ENCODE measurements at regions not wholly inside any gene's neighbourhood (a gene's known extent, or its start where the extent isn't known, plus 50 kb on each side); places are given as distances from the start of the nearest gene placed in this dataset.

GRCh38 chr10:78616125-78616695, 452.6 kb upstream of the ZMIZ1 start:
- Mint-ChIP-seq H3K4me3 (no peak overlapping the region), H3K36me3 (ENCODE audit: insufficient read depth) (peaks cover 3% of the 10 kb centered on the region), H3K9me3 (no peaks in the 10 kb centered on the region), H3K27ac (ENCODE audit: low read depth) (no peak overlapping the region), H3K4me1 (no peaks in the 10 kb centered on the region), H3K27me3 (peaks cover 47% of the 10 kb centered on the region)
- ATAC-seq (replicated peaks; ENCODE audit: extremely low read depth, poor library complexity, severe bottlenecking) (no peak), DNase-seq (ENCODE audit: low spot score in 2 of 2) (no peak)

DNA sequence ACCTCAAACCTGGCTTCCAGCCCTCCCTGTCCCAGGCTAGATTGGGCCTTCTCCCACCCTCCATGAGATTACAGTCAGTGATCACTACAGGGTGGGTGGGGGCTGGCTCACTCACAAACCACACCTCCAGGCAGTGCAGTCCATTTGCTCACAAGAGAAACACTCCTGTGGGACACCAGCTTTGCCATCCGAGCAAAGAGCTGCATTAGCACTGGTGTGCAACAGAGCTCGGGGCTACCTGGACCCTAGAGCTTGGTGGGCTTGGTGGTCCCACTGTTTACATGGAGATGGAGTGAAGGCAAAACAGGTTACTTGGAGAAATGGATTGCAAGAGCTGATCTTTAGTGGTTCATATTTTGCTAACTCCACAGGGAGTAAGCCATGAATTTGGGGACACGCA, 451.7 kb upstream of the ZMIZ1 start:
- Mint-ChIP-seq H3K9me3 (no peaks in the 10 kb centered on the region), H3K4me3 (no peak overlapping the region), H3K4me1 (no peaks in the 10 kb centered on the region), H3K27me3 (peaks cover 38% of the 10 kb centered on the region), H3K36me3 (ENCODE audit: insufficient read depth) (peaks cover 3% of the 10 kb centered on the region), H3K27ac (ENCODE audit: low read depth) (no peak overlapping the region)
- DNase-seq (ENCODE audit: low spot score in 2 of 2) (no peak), ATAC-seq (replicated peaks; ENCODE audit: extremely low read depth, poor library complexity, severe bottlenecking) (no peak)

DNA sequence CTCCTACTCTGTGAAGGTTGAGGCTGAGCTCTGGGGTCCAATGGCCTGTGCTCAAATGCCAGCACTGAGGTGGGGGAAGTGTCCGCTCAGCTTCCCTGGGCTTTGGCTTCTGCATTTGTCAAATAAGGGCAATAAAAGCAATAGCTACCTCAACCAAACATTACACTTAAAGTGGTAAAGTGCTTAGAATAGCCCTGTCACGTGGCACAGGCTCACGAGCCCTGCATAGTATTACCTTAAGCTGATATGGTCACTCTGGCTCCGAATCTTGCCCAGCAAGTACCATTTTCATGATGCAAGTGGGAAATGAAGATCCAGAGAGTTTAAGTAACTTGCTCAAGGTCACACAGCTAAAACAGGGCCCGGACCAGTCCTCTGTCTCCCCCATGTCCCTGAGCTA, 451.1 kb upstream of the ZMIZ1 start:
- Mint-ChIP-seq H3K27me3 (peaks cover 37% of the 10 kb centered on the region), H3K27ac (ENCODE audit: low read depth) (no peak overlapping the region), H3K36me3 (ENCODE audit: insufficient read depth) (peaks cover 3% of the 10 kb centered on the region), H3K4me3 (no peak overlapping the region), H3K4me1 (no peaks in the 10 kb centered on the region), H3K9me3 (no peaks in the 10 kb centered on the region)
- DNase-seq (ENCODE audit: low spot score in 2 of 2) (no peak), ATAC-seq (replicated peaks; ENCODE audit: extremely low read depth, poor library complexity, severe bottlenecking) (no peak)

DNA sequence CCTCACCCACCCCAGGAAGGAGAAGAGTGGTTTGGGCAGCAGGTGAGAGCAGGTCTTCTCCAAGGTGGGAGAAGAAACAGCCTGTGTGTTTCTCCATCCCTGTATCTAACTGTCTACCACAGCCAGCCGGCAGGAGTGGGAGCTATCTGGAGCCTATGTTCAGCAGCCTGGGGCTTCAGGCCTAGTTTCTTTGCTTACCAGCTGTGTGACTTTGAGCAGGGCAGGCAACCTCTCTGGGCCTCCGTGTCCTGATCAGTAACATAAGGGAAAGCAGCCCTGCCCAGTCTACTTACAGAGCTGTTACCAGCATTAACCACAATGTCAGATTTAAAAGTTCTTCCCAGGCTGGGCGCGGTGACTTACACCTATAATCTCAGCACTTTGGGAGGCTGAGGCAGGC, 450.7 kb upstream of the ZMIZ1 start:
- H3K4me1 Mint-ChIP-seq = no peaks in the 10 kb centered on the region
- no peak overlapping the region for H3K27ac Mint-ChIP-seq (ENCODE audit: low read depth)
- H3K27me3 Mint-ChIP-seq = peaks cover 37% of the 10 kb centered on the region
- DNase-seq (ENCODE audit: low spot score in 2 of 2) = no peak
- no peak for ATAC-seq (replicated peaks; ENCODE audit: extremely low read depth, poor library complexity, severe bottlenecking)
- no peaks in the 10 kb centered on the region for H3K9me3 Mint-ChIP-seq
- H3K4me3 Mint-ChIP-seq = no peak overlapping the region
- peaks cover 3% of the 10 kb centered on the region for H3K36me3 Mint-ChIP-seq (ENCODE audit: insufficient read depth)

- no peak for DNase-seq (ENCODE audit: low spot score in 2 of 2)
- no peaks in the 10 kb centered on the region for H3K4me1 Mint-ChIP-seq
- no peak for ATAC-seq (replicated peaks; ENCODE audit: extremely low read depth, poor library complexity, severe bottlenecking)
- H3K36me3 Mint-ChIP-seq (ENCODE audit: insufficient read depth) = peaks cover 3% of the 10 kb centered on the region
- no peaks in the 10 kb centered on the region for H3K9me3 Mint-ChIP-seq
- peaks cover 39% of the 10 kb centered on the region for H3K27me3 Mint-ChIP-seq
- H3K27ac Mint-ChIP-seq (ENCODE audit: low read depth) = no peak overlapping the region
- no peak overlapping the region for H3K4me3 Mint-ChIP-seq
Measured at GRCh38 chr10:78619115-78619851, 449.5 kb upstream of the ZMIZ1 start.

DNA sequence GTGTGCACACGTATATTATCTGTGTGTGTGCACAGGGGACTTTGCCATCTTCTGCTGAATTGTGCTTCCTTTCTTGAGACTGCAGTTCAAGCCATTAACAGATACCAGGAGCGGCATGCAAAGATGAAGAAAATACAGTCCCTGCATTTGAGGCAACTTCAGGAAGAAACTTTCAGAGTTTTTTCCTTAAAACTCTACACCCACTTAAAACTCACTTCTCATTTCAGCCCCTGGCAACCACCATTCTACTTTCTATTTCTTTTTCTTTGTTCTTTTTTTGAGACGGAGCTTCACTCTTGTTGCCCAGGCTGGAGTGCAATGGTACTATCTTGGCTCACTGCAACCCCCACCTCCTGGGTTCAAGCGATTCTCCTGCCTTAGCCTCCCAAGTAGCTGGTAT, 448.9 kb upstream of the ZMIZ1 start:
- ATAC-seq (replicated peaks; ENCODE audit: extremely low read depth, poor library complexity, severe bottlenecking) (no peak), DNase-seq (ENCODE audit: low spot score in 2 of 2) (no peak)
- Mint-ChIP-seq H3K27ac (ENCODE audit: low read depth) (no peak overlapping the region), H3K27me3 (peaks cover 34% of the 10 kb centered on the region), H3K4me1 (no peaks in the 10 kb centered on the region), H3K9me3 (no peaks in the 10 kb centered on the region), H3K4me3 (no peak overlapping the region), H3K36me3 (ENCODE audit: insufficient read depth) (peaks cover 3% of the 10 kb centered on the region)

DNA sequence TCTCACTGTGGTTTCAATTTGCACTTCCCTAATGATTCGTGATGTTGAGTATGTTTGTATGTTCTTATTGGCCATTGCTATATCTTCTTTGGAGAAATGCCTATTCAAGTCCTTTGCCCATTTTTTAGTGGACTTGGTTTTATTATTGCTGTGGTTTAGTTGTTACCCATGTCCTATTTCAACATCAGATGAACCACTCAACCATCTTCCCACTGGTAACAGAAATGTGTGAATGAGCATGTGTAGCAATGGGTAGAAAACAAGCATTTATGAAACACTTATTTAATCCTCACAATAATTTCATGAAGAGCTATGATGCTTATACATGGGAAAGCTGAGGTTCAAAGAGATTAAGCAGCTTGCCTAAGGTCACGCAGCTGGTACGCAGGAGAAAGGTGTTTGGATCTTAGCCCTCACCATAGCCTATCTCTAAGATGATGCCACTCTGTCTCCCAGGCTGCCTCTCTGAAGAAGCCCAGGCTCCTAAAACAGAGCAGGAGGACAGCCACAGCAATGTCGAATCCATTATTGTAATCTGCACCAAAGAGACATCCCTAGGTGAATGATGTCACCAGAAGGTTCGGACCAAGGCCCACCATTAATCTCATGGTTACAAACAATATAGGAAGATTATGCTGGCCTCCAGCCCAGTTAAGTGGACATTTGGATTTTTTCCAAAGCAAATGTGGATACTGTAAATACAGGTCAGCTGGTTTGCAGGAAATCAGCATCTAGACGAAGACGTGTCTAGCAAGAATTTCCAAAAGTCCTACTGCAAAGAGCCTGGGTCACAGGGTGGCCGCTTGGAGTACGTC, 447.6 kb upstream of the ZMIZ1 start:
- Mint-ChIP-seq H3K4me1 (no peaks in the 10 kb centered on the region), H3K36me3 (ENCODE audit: insufficient read depth) (no peaks in the 10 kb centered on the region), H3K27me3 (peaks cover 21% of the 10 kb centered on the region), H3K9me3 (no peaks in the 10 kb centered on the region), H3K27ac (ENCODE audit: low read depth) (no peak overlapping the region), H3K4me3 (no peak overlapping the region)
- ATAC-seq (replicated peaks; ENCODE audit: extremely low read depth, poor library complexity, severe bottlenecking) = no peak
- no peak for DNase-seq (ENCODE audit: low spot score in 2 of 2)

DNA sequence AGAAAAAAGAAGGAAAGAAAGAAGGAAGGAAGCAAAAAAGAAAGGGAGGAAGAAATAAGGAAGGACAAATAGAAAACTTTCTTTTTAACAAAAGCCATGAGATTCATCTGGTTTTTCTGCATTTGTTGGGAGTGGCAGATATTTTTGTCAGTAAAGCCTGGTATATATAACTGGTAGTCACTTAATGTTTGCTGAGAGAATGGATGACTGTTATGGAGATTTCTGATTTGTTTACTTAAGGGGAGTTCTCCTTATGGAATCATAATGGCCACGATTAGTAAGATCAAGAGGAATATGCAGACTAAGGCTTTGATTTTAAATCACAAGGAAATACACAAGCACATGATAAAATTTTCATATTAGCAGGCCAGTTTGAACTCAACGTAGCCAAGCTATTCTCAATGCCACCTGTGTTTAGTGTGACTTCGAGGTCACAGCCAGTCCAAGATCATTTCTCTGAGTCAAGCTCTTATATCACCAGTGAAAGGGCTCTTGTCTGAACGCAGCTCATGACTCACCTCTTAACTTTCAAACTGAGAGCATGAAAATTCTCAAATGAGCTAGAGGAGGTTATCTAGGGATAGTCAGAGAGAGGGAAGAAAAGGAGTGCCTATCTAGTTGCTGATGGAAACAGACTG, 445.1 kb upstream of the ZMIZ1 start:
- ATAC-seq (replicated peaks; ENCODE audit: extremely low read depth, poor library complexity, severe bottlenecking) (no peak), DNase-seq (ENCODE audit: low spot score in 2 of 2) (no peak)
- H3K4me1 Mint-ChIP-seq = no peaks in the 10 kb centered on the region
- H3K27ac Mint-ChIP-seq (ENCODE audit: low read depth) = no peak overlapping the region
- H3K4me3 Mint-ChIP-seq = no peak overlapping the region
- no peaks in the 10 kb centered on the region for H3K9me3 Mint-ChIP-seq
- no peaks in the 10 kb centered on the region for H3K36me3 Mint-ChIP-seq (ENCODE audit: insufficient read depth)
- peaks cover 27% of the 10 kb centered on the region for H3K27me3 Mint-ChIP-seq

DNA sequence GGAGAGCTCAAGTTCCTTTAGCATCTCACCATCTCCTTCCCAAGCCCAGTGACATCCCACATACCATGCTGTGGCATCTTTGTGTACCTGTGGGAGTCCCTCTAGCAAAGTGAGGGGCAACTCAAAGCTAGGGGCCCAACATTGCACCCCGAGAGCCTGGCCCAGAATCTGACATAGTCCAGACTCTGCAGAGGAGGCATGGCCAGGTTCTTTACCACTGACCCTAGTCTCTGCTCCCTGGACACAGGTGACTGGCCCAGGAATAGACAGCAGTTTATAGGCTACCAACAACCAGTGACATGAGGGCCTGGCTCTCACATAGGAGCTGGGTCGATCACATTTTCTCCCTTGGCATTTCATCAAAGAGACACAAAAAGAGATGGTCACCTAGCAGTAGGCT, 444.0 kb upstream of the ZMIZ1 start:
- H3K27ac Mint-ChIP-seq (ENCODE audit: low read depth) = no peak overlapping the region
- H3K9me3 Mint-ChIP-seq = no peaks in the 10 kb centered on the region
- peaks cover 37% of the 10 kb centered on the region for H3K27me3 Mint-ChIP-seq
- no peaks in the 10 kb centered on the region for H3K4me1 Mint-ChIP-seq
- H3K4me3 Mint-ChIP-seq = no peak overlapping the region
- no peak for ATAC-seq (replicated peaks; ENCODE audit: extremely low read depth, poor library complexity, severe bottlenecking)
- no peak for DNase-seq (ENCODE audit: low spot score in 2 of 2)
- no peaks in the 10 kb centered on the region for H3K36me3 Mint-ChIP-seq (ENCODE audit: insufficient read depth)

DNA sequence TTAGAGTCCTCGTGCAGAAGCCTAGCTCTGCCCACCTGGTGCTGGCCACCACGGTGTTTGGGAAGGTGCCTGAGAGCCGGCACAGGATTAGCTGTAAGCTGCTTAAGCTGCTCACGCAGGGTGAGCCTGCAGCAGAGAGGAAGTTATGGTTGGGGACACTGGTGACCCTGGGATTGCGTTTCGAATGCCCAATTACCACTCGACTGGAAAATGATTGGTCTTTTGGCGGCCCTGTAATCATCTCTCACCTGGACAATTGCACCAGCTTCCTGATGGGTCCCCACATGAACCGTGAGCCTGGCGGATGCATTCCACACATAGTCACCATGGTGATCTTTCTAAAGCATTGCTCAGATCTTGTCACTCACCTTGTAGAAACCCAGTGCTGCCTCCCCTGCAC, 442.3 kb upstream of the ZMIZ1 start:
- Mint-ChIP-seq H3K4me3 (no peak overlapping the region), H3K9me3 (no peaks in the 10 kb centered on the region), H3K27me3 (peaks cover 38% of the 10 kb centered on the region), H3K4me1 (no peaks in the 10 kb centered on the region), H3K27ac (ENCODE audit: low read depth) (no peak overlapping the region), H3K36me3 (ENCODE audit: insufficient read depth) (no peaks in the 10 kb centered on the region)
- DNase-seq (ENCODE audit: low spot score in 2 of 2) (no peak), ATAC-seq (replicated peaks; ENCODE audit: extremely low read depth, poor library complexity, severe bottlenecking) (no peak)

DNA sequence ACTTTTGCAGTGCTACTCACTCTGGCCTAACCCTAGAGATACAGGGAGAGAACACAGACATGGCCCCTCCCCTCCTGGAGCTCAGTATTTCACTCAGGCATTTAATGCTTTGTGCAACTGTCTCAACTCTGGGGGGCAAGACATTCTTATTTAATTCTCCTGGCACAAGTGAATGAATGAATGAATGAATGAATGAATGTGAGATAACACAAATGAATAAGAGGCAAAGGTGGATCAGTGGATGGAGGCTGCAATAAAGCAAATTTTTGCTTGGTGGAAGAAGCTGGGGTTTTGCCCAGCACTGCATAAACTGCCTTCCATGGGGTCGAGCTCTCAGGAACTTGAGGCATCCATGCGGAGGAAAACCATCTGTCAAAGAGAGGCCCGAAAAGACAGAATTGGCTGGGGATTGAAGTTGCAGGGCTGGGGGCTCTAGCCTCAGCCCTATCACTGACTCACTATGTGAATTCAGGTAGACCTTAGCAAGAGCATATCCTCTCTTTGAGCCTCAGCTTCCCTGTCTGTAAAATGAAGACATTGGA, 441.4 kb upstream of the ZMIZ1 start:
- no peak overlapping the region for H3K4me3 Mint-ChIP-seq
- no peaks in the 10 kb centered on the region for H3K9me3 Mint-ChIP-seq
- no peaks in the 10 kb centered on the region for H3K36me3 Mint-ChIP-seq (ENCODE audit: insufficient read depth)
- H3K27ac Mint-ChIP-seq (ENCODE audit: low read depth) = no peak overlapping the region
- no peak for ATAC-seq (replicated peaks; ENCODE audit: extremely low read depth, poor library complexity, severe bottlenecking)
- no peaks in the 10 kb centered on the region for H3K4me1 Mint-ChIP-seq
- H3K27me3 Mint-ChIP-seq = peaks cover 37% of the 10 kb centered on the region
- DNase-seq (ENCODE audit: low spot score in 2 of 2) = no peak

DNA sequence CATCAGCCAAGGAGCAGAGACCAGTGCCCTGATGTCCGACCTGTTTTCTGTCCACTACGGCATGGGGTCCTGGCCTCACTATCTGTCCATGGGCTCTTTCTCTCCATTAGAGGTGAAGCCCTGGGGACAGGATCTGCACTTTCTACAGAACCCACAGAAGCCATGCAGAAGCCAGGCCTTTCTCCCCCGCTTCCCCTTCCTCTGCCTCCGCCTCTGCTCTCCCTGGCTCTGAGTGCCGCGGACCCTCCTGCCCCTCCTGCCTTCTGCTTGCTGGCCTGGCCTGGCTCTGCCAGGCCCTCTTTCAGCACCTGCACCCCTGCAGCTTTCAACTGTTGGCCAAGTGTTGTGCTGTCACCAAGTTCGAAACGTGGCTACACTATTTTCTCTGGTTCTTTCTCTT, 439.8 kb upstream of the ZMIZ1 start:
- Mint-ChIP-seq H3K4me1 (no peaks in the 10 kb centered on the region), H3K27ac (ENCODE audit: low read depth) (no peak overlapping the region), H3K9me3 (no peaks in the 10 kb centered on the region), H3K36me3 (ENCODE audit: insufficient read depth) (no peaks in the 10 kb centered on the region), H3K27me3 (peaks cover 28% of the 10 kb centered on the region), H3K4me3 (no peak overlapping the region)
- no peak for DNase-seq (ENCODE audit: low spot score in 2 of 2)
- no peak for ATAC-seq (replicated peaks; ENCODE audit: extremely low read depth, poor library complexity, severe bottlenecking)

Data from central memory CD8-positive, alpha-beta T cell (primary cell).